Inflammatory macrophage treated with lipopolysaccharide for 1 hour (primary cell): ENCODE measurements at regions not wholly inside any gene's neighbourhood (a gene's known extent, or its start where the extent isn't known, plus 50 kb on each side); places are given as distances from the start of the nearest gene placed in this dataset.

Experiments used
- DNase-seq, 2 donors: peaks; one replicate each; pipeline ENCODE4 v3.0.0-alpha.2; 2020 to 2022

DNA sequence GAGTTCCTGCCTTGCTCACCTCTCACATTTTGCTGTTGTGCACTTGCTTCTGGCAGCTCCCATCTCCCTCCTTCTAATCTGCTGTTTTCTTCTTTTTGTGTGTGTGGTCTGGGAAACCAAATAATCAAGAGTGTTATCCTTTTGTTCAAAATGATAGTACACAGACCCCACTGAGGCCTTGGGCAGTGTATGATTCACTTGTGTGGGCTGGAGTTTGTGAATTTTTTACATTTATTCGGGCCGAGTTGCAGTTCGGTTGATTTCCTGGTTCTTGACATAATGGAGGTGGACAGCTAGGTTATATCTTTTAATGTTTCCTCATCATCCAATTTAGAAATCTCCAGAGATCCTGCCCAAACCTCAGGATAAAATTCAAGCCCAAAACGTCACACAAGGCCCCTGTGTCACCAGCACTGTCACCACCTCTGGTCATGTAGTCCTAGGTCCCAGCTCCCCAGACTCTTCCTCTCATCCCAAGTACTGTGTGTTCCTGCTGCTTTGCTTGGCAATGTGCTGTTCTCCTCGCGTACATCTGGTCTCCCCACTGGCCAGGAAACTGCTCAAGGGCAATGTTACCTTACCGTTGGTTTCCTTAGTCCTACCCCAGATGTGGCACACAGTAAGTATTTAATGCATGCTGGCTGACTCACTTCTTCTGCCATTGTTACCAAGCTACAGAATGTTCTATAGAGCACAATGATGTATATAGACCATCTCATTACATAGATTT, 55.7 kb upstream of the PHACTR2 start:
- DNase-seq, result no peak

DNA sequence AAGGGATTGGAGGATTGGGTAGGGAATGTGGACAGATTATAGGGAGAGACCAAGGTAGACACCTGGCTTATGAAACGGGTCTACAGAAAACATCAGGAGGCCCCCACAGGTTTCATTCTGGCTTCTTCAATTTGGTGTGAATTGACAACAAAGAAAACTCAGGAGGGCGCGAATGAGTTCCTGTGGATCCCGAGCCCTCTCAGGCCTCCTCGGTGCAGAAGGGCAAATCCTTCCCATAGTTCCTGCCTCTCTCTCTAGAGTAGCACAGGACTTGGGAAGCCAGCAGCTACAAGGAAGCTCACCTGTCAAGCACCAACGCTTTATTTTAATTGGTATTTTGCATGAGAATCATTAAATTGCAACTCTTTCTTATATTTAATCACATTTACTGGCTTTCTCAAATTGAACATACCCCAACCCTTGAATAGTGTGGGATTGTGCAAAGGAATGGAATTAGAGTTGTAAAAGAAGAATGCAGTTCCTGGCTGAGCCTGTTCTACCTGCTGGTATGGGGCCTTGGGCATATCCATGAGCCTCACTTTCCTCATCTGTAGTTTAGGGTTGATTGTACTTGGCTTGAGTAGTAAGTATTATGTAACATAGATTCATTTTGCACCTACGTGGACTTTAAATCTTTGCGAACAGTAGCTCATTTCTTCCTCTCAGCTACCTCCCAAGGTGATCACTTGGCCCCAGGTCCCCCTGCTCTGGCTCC, 56.4 kb upstream of the PHACTR2 start:
- DNase-seq, result no peak

DNA sequence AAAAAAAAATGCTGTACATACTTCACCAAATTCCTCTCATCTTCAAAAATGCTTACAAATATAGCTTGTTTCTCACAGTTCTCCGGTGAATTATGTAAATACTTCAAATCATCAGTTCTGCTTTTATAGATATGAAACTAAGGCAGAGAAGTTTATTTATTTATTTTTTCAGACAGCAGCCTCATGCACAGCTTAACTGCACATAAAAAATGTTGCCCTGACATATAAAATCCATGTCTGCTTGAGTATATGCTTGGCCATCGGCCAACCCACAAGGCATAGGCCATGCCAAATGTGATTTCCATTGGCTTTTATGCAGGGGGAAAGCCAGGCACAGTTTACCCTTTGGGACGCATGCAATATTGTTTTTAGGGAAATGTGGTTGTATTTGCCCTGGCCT, 57.3 kb upstream of the PHACTR2 start:
- DNase-seq, result peak; percentile 15 to 16

DNA sequence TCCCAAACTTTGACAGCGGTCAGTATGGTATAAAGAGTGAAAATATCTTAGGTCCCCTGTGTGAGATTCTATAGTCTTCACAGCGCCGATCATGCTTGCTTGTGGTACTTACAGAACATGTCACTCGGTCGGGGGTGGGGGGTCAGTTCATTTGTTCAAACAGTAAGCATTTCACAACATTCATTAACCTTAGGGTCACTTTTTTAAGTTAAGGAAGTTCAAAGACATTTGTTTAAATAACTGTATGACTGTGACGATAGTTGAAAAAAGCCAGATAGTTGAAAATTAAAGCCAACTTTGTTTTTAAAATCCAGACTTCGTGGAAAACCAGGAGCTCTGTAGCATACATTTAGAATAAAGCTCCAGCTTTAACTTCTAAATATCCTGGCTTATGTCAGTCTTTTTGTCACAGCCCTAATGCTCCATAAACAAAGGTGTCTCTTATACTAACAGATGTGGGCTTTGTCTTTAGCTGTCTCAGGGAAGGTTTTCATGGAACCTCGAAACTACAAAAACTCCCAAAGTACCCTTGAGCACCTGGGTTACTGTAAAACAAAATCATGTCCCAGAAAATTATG, 57.9 kb upstream of the PHACTR2 start:
- DNase-seq, result no peak

- no peak for DNase-seq
Measured at GRCh38 chr6:143616741-143617140, 61.0 kb upstream of the PHACTR2 start.

DNA sequence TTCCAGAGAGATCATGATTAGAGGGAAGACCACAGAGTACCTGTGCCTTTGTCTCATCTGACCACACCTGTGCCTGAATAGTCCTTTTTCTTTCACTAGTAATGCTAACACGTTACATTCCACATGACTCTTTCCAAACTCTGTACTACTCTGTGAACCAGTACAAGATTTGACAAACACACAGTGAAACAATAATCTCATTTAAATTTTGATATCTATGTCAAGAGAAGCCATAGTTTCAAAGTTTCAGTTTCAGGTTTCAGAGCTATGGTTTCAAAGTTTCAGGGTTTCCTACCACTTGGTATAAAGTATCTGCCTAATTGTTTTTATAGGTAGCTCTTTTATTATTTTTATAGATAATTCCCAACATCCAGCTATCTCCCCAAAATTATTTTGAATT, 62.0 kb upstream of the PHACTR2 start:
- no peak for DNase-seq

GRCh38 chr6:143614235-143614634, 63.5 kb upstream of the PHACTR2 start:
- peak; percentile 33 to 54 for DNase-seq

- DNase-seq, result no peak
Measured at GRCh38 chr6:143613749-143614148, 64.0 kb upstream of the PHACTR2 start.

DNA sequence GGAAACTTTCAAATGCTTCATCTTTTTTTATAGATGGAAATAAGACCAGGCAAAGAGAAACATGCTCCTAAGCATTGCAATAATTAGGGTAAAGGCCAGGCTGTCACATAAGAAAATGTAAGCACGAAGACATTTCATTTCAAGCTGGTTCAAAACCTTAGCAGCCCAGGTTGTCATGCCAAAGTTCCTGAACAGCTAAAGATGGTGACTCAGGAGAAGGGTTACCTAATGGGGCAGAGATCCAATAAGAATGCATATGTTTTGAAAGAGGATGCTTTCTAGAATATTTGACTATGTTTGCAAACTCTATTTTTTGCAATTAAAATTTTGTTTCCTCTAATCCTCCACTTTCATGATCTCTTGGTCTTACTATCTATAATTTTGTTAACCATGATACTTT, 65.6 kb upstream of the PHACTR2 start:
- DNase-seq, result no peak

DNA sequence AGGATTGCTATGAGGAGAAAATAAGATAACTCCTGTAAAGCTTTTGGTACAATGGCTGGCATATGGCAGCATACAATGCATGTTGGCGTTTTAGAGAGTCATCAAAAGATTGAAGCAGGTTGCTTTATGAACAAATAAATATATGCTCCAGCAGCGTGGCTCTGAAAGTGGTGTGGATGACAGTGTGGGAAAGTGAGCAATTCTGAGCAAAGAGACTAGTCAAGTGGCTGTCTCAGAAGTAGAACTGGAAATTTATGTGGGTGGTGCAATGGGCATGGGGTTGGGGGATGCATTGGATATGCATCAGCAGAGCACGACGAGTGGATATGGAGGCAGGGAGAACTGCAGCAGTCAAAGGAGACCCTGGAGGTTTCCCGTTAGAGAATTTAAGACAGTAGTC, 66.2 kb upstream of the PHACTR2 start:
- no peak for DNase-seq

GRCh38 chr6:143609972-143610371, 67.8 kb upstream of the PHACTR2 start:
- no peak for DNase-seq

DNA sequence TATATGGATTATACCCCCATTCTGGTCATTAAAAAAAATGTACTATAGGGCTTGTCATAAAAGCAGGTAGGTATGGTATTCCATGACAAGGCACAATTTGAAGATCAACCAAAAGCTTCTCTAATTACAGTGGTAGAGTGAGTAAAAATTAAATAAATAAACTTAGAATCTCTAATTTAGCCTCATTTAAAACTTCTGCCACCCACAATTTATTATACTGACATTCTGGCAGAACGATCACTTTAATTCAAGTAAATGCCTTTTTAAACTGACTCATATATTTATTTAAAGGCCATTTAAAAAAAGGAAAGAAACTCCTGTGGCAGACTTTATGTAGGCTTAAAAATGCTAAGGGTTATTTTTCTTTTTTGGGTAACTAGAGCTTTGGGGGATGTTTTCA, 68.3 kb upstream of the PHACTR2 start:
- no peak for DNase-seq

DNA sequence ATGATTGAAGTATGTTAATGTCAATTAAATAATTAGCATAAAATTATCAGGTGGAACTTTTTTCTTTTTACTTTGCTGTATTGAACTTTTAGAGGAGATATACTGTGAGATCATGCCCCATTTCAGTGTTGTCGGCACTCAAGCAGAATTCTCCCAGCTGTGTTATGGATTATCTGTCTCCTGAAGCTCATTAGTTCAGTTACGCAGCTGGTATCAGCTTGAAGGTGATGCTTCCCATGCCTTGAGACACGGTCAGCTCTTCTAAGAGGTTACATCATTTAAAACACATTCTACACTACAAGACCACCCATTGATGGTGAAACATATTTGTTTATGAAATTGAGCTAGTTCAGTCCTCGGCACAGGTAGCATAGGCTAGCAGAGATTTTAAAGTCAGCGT, 68.9 kb upstream of the PHACTR2 start:
- no peak for DNase-seq

DNA sequence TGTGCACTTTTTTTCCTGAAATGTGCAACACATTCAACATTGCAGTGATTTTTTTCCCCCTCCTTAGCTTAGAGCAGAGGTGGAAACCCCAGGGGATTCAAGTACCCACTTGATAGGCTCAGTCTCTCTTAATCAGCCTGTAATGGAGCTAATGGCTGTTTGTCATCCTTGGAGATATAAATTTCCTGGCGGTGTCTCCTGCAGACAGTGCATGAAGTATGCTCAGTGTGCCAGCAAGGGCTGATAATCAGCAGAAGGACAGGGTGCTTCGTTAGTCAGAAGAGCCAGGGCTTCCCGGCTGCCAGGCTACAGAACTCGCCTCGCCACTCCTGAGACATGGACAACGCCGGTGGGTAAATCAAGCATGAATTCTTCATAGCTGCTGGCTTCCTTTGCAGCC, 69.8 kb upstream of the PHACTR2 start:
- no peak for DNase-seq

- no peak for DNase-seq
Measured at GRCh38 chr6:143607168-143607567, 70.6 kb upstream of the PHACTR2 start.

GRCh38 chr6:143605906-143606521, 71.8 kb upstream of the PHACTR2 start:
- DNase-seq, result no peak

DNA sequence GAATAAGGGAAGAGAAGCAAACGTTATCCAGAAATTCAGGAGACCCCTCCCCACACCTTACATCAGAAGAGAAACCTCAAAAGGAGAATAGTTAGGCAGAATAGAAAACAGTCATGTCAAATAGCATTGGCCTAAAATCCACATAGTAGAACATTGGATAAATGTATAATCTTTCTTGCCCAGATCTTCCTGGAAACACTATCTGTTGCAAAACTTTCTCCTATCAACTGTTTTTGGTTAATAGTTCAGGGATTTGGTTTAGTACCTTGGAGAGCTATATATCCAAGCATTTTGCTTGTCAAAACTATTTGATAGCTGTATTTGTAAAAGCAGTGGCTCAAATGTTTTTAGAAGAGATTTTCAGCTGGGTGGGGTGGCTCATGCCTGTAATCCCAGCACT, 74.3 kb upstream of the PHACTR2 start:
- no peak for DNase-seq

DNA sequence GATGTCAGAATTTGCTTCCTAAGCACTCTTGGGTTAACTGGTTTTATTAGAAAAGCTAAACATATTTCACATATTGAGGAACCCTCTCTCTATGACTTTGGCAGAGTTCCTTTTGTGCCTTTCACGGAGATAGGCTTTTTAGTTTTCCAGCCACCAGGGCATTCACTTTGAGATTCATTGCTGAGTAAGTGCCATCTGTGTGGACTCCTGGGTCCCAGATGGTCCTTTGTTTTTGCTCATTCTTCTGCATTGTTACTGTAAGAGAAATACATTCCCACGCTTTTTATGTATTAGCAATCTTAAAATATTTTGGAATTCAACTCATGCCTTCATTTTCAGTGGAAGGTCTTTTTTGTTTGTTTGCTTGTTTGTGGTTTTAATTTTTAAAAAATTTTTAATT, 76.3 kb upstream of the PHACTR2 start:
- DNase-seq, result no peak

DNA sequence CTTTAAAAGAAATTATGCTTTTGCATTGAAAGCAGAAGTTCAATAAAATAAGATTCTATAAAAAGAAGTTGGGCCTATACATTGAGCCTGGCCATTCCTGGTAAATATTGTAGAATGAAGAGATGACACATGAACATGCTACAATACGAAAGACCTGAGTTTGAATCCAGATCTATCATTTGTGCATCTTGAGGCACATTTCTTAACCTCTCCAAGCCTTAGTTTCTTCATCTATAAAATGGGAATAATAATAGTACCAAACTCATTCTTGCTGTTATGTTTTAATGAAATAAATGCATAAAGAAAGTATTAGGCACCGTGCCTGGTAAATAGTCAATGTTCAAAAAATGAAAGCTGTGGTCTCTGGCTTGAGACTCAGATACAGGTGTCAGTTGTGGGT, 76.9 kb upstream of the PHACTR2 start:
- DNase-seq, result no peak

- peak; percentile 52 to 69 for DNase-seq
Measured at GRCh38 chr6:143598466-143599080, 79.2 kb upstream of the PHACTR2 start.

DNA sequence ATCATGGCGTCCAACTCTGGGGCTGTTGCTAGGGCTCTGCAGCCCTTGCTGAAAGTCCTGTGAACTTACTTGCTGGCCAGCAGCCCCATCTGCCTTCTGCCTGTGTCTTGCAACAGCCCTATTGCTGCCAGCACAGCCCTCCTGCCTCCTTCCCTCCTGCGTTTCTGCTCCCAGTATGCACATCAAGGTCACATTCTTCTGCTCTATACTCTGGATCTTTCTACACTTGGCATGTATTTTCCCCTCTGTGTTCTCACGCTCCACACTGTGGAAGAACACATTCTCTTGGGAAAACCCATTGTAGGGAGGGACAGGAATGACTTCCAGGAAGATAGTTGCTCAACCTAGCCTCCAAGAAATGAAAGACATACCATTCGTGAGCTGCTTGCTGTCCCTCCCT, 80.9 kb upstream of the PHACTR2 start:
- DNase-seq, result no peak

- DNase-seq, result no peak
Measured at GRCh38 chr6:143595251-143596036, 82.3 kb upstream of the PHACTR2 start.

DNA sequence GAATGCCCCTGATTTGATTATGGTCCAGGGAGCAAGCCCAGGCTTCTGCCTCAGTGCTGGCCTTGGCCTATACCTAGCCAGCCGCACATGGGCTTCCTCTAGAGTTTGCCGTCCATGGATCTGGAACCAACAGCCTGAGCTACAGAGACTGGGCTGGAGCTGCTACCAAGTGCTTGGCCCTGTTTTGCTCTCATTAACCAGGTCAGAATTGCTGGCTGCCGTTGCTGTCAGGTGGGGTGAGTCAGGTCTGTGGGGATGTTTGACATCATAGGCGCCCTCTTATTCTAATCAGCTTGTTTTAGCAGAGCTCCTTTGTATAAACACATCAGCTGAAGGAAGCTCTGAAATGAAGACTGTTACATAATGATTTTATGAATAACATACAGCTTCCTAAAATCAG, 83.1 kb upstream of the PHACTR2 start:
- DNase-seq, result no peak
